ENCODE measurements at regions not wholly inside any gene's neighbourhood (a gene's known extent, or its start where the extent isn't known, plus 50 kb on each side); places are given as distances from the start of the nearest gene placed in this dataset.
"Not testable (repeated sequence)": the region's sequence is repeated elsewhere in the genome, so short reads cannot be mapped to it uniquely, and the experiment has no call there.

DNA sequence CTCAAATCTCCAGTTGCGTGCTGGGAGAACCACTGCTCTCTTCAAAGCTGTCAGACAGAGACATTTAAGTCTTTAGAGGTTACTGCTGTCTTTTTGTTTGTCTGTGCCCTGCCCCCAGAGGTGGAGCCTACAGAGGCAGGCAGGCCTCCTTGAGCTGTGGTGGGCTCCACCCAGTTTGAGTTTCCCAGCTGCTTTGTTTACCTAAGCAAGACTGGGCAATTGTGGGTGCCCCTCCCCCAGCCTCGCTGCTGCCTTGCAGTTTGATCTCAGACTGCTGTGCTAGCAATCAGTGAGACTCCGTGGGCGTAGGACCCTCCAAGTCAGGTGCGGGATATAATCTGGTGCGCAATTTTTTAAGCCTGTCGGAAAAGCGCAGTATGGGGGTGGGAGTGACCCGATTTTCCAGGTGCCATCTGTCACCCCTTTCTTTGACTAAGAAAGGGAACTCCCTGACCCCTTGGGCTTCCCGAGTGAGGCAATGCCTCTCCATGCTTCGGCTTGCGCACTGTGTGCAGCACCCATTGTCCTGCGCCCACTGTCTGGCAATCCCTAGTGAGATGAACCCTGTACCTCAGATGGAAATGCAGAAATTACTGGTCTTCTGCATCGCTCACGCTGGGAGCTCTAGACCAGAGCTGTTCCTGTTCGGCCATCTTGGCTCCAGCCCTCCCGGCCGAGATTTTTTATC lies 414.8 kb upstream of the SYNCRIP start:
- not testable (repeated sequence) for DNase-seq (ENCODE audit: low read depth in 2 of 2)

DNA sequence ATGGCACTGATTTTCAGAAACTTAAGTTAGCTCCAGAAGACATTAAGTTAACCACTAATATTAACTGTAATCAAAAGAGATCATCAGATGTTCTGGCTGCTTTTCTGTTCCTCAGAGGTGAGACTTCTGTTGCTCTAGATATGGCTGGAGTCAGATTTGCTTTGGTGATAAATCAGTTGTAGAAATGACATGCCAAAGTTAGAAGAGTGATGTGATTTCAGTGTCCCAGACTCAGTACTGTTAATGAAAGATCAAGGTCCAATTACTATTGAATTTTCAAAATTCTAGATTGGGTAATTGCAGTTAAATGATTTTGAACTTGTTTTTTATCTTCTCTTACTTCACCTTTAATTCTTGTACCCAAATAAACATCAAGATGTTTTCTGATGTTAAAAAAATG lies 402.4 kb upstream of the SYNCRIP start:
- DNase-seq (ENCODE audit: low read depth in 2 of 2): no peak

DNA sequence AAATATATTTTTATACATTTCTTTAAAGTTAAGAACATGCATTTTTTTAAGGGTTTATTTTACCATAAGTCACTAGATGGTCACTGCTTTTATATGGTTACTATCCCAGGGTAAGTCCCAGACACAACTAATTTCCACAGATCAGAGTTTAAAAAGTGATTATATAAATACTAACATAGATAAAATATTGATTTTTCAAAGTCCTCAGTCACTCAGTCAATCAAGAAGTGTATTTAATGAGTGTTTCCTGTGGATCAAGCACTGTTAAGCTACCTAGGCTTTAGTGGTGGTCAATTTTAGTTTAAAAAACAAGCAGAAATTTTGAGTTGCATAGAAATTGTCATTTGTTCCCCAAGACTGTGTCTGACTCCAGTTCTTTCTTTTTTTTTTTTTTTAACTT lies 399.5 kb upstream of the SYNCRIP start:
- DNase-seq (ENCODE audit: low read depth in 2 of 2): no peak

DNA sequence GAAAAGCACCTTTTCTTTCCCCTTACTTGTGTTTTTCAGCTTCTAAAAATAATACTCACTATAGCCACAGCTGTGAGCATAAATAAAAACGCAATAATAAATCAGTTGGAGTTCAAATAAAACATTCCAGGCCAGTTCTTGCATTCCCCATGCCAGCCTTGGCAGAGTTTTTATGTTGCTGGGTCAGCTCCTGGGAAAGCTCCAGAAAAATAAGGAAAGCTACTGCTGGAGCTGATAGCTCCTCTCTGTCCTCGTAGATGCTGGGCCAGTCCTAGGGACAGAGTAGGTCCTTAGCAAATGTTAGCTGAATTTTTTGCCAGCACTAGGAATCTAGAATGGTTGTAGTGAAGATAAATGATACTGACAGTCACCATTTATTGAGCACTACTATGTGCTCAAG lies 389.0 kb upstream of the SYNCRIP start:
- DNase-seq (ENCODE audit: low read depth in 2 of 2): no peak

DNA sequence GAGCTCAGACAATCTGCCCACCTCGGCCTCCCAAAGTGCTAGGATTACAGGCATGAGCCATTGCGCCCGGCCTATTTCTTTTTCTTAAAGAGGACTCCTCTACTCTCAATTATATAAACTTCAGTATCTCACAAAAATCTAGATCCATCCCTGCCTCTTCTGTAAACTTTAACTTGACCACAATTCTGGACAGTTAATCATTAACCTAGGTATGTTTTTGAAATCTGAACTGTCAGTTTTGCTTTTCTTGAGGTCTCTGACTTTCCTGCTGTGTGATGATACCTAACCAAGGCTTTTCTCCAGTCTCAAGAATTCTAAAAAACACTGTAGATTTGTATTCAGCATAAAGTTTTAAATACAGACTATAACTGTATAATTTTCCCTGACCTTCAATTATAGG lies 388.2 kb upstream of the SYNCRIP start:
- no peak for DNase-seq (ENCODE audit: low read depth in 2 of 2)

DNA sequence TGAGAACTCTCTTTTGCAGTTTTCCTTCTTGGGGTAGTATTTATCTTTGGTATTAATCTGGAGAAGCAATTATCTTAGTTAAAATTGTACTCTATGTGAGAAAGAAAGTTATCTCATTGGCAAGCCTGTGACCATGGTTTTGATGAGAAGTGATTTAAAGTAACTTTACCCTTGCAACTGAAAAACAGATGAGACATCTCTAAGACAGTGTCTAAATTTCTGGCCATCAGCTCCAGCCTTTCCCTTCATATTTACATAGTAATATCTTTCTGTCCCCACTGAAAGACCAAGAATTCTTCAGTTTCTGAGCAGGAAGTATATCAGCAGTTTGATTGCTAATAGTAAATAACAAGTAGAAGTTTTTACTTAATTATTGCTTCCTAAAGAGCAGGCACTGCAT lies 386.1 kb upstream of the SYNCRIP start:
- DNase-seq (ENCODE audit: low read depth in 2 of 2): no peak

DNA sequence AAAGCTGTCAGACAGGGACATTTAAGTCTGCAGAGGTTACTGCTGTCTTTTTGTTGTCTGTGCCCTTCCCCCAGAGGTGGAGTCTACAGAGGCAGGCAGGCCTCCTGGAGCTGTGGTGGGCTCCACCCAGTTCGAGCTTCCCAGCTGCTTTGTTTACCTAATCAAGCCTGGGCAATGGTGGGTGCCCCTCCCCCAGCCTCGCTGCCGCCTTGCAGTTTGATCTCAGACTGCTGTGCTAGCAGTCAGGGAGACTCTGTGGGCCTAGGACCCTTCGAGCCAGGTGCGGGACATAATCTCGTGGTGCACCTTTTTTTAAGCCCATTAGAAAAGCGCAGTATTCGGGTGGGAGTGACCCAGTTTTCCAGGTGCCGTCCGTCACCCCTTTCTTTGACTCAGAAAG lies 384.2 kb upstream of the SYNCRIP start:
- not testable (repeated sequence) for DNase-seq (ENCODE audit: low read depth in 2 of 2)

DNA sequence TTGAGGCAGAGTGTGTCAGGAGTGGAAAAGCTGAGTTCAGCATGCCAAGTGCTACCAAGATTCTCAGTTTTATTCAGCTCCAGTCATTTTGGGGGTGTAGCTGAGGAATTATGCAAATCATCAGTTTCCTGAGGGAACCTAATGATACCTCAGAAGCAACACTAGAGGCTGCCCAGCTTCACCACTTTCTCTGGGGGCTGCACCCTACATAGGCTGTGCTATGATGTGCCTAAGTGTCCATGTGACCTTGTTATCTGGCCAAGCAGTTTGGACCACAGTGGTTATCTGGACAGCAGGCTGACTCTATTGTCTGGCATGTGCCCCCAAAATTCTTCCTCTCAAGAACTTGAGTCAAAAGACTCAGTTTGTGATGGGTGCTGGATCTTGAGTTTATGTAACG lies 374.6 kb upstream of the SYNCRIP start:
- no peak for DNase-seq (ENCODE audit: low read depth in 2 of 2)

DNA sequence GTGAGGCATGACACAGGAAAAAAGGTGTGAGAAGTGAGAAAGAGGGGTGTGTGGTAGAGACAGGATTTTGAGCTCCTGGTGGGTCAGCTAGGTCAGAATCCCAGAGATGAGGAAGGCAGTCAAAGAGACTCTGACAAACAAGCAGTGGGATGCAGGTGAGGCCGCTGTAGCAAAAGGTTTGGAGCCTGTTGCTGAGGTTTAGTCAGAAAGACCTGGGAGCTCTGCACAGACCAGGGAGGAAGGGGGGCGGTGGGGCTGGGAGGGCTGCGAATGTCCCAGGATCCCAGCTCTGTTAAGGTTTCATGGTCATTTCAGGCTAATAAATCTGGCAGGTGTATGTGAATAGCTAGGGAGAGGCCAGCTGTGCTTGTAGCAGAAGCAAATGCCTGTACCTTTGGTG lies 373.9 kb upstream of the SYNCRIP start:
- DNase-seq (ENCODE audit: low read depth in 2 of 2): no peak

DNA sequence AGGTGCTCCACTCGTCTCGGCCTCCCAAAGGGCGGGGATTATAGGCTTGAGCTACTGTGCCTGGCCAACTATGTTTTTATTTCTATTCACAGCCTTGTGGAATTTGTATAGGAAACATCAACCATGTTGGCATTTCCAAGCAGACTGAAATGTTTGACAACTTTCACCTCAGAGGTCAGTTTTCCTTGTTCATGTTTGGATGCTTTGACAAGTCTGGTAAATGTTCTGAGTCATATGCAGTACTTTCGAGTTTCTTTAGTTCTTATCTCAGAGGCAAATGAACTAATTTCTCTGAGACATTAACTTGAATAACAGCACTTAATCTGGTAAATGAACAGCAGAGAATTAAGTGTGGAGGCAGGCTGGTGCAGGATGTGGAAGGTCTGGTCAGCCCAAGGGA lies 373.4 kb upstream of the SYNCRIP start:
- DNase-seq (ENCODE audit: low read depth in 2 of 2): no peak

DNA sequence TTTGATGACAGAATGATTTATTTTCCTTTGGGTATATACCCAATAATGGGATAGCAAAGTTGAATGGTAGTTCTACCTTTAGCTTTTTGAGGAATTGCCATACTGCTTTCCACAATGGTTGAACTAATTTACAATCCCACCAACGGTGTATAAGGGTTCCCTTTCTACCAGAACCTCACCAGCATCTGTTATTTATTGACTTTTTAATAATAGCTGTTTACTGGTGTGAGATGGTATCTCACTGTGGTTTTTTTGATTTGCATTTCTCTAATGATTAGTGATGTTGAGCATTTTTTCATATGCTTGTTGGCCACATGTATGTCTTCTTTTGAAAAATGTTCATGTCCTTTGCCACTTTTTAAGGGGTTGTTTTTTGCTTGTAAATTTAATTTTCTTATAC lies 370.3 kb upstream of the SYNCRIP start:
- DNase-seq (ENCODE audit: low read depth in 2 of 2): not testable (repeated sequence)

DNA sequence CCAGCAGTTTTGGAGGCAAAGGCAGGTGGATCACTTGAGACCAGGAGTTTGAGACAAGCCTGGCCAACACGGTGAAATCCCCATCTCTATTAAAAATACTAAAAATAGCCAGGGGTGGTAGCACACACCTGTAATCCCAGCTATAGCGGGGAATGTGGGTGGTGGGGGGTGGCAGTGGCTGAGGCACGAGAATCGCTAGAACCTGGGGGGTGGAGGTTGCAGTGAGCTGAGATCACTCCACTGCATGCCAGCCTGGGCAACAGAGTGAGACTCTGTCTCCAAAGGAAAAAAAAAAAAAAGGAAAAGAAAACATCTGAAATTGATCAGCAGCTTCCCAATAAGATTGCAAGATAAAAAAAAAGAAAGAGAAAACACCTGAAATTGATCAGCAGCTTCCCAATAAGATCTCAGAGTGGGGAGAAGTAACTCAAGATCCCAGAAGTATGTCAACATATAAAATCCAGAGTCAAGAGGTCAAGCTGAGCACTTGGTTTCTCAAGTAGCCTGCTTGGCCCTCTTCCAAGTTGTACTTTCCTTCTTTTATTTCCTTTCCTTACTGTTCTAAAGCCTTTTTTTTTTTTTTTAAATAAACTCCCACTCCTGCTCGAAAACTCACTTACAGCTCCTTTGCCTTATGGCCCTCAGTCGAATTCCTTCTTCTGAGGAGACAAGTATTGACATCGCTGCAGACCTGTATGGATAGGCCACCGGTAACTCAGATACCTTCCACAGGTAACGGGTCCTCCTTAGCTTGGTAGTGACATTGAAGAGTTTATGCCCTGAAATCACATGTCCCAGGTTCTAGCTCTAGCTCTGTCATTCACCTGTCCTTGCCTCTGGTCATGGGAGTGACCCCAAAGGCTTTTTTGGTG lies 368.5 kb upstream of the SYNCRIP start:
- DNase-seq (ENCODE audit: low read depth in 2 of 2): no peak

DNA sequence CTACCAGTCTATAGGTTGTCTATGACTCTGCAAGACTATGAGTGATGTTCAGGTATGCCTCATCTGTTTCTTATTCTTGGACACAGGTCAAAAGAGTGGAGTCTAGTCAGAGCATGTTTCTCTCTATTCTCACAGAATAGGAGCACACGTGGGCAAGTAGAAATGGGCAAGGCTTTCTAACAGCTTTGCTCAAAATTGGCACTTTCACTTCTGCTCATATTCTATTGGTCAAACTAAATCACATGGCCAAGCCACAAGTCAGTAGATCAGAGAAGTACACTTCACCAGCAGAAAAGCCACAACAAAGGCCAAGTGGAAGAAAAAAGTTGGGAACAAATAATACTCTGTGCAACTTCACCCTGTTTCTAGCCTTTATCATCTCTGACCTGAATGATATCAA lies 354.5 kb upstream of the SYNCRIP start:
- no peak for DNase-seq (ENCODE audit: low read depth in 2 of 2)

DNA sequence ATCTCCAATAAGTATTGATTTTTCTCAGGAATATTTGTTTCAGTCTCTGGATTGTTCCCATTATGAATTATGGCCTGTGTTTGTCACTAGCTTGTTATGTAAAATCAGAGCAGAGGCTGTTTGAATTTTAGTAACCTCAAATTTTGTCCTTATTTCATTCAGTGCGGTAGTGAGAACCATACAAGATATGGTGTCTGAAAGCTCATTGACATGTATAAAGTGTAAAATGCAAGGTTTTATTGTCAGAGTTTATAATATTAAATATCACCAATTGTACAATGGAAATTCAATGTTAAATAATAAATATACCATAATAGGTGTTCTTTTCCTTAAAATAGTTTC lies 353.3 kb upstream of the SYNCRIP start:
- DNase-seq (ENCODE audit: low read depth in 2 of 2): no peak

DNA sequence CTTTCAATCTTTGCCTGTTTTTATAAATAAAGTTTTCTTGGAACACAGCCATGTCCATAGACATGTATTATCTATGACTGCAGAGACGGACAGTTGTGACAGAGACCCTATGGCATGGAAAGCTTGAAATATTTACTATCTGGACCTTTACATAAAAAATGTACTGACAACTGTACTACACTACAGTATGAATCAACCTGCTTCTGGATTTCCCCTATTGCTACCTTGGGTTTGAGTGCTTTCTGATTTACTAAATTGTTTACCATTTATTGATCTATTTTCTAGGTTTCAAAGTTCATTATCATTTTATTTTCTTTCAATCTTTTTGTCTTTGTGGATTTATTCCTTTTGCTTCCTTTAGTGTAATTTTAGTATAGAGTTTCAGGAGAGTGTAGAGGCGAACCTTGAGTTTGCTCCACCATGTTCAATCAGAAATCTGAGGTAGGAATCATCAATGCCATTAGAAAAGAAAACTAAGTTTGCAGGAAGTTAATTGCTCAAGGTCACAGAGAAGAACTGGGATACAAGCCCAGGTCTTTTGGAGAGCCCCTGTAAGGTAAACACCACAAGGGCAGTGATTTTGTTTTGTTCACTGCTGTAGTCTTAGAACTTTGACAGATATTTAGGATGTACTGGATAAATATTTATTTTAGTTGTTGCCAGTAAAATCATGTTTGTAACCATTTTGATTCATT lies 352.8 kb upstream of the SYNCRIP start:
- no peak for DNase-seq (ENCODE audit: low read depth in 2 of 2)

DNA sequence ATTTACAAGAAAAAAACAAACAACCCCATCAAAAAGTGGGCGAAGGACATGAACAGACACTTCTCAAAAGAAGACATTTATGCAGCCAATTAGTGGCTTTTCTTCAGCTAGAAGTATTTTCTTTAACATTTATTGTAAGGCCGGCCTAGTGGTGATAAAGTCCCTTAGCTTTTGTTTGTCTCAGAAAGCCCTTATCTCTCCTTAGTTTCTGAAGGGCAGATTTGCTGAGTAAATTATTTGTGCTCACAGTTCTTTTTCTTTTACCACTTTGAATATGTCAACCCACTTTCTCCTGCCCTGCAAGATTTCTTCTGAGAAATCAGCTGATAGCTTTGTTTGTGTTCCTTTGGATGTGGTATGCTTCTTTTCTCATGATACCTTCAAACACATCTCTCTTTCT lies 344.0 kb upstream of the SYNCRIP start:
- no peak for DNase-seq (ENCODE audit: low read depth in 2 of 2)

DNA sequence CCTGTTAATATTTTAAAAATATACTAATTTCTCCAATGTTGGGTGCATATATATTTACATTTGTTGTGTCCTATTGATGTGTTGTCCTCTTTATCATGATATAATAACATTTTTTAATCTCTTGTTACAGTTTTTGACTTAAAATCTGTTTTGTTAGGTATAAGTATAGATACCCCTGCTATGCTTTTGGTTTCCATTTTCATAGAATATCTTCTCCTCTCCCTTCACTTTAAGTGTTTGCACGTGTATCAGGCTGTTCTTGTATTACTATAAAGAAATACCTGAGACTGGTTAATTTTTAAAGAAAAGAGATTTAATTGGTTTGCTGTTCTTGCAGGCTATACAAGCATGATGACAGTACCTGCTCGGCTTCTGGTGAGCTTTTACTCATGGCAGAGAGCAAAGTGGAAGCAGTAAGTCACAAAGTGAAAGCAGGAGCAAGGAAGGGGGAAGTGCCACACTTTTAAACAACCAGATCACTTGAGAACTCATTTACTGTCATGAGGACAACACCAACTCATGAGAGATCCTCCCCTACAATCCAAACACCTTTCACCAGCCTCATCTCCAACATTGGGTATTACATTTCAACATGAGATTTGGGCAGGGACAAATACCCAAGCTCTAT lies 340.5 kb upstream of the SYNCRIP start:
- DNase-seq (ENCODE audit: low read depth in 2 of 2): no peak

DNA sequence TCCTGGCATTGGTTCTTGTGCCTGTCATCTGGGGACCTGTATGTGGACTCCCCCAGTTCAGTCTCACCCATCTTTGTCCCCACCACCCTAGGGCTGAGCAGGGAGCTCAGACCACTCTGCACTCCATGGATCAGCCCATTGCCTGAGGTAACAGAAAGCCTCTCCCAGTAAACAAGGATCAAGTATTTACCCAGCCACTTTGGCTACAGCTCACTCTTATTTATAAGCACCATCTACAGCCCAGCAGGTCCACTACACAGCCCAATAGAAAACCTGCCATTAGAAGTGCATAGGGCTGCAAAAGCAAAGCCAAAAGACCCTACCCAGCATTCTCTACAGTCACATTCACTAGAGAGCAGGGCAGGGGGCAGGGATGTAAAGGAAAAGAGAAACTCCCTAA lies 335.0 kb upstream of the SYNCRIP start:
- no peak for DNase-seq (ENCODE audit: low read depth in 2 of 2)

DNA sequence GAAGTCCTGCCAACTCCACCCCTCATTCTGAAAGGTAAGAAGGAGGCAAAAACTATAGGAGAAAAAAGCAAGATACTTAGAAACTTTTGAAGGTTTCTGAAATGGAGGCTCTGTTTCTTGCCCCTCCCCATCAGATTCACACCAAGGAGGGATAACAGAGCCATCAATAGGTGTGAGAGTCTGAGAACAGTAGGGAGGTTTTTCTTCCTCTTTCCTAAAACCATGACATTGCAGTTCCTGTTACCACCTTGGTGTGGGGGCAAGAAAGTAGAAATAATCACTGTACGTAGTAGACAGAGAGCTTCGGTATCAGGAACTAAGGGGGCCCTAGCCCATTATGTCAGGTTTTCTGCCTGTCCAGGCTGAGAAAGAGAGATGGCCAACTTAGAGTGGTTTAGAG lies 333.3 kb upstream of the SYNCRIP start:
- no peak for DNase-seq (ENCODE audit: low read depth in 2 of 2)

DNA sequence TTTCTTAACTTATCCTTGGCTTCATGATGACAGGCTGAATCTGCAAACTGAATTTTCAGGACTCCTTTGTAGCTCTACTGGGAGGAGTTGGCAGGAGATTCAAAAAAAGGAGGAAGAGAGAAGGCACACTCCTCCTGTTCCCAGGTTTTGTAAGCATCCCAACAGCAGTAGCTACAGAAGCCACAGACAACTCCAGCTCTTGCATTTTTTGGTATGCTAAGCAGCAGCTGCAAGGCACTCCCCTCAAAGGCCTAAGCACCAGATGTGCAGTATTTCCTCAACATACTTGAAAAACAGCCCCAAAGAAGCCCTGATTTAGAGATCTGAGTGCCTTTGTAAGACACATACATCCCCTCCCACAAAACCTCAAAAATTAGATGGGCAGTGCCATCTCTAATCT lies 328.6 kb upstream of the SYNCRIP start:
- no peak for DNase-seq (ENCODE audit: low read depth in 2 of 2)

DNA sequence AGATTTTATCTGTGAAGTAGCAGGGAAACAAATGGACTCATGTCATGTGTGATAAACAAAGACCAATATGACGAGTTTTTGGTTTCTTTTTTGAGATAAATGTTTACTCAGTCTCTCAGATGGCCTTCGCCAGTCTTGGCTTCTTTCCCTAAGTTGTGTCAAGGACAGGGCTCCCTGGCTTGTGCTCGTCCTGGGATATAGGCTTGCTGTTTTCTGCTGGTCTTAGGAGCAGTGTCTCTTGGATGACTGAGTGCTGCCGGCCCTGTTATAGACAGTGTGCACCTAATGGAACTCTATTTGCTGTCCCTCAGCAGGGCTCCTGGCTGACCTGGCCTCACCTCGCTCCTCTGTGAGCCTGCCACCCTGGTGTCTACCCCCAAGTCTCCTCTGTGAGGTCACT lies 324.1 kb upstream of the SYNCRIP start:
- no peak for DNase-seq (ENCODE audit: low read depth in 2 of 2)

DNA sequence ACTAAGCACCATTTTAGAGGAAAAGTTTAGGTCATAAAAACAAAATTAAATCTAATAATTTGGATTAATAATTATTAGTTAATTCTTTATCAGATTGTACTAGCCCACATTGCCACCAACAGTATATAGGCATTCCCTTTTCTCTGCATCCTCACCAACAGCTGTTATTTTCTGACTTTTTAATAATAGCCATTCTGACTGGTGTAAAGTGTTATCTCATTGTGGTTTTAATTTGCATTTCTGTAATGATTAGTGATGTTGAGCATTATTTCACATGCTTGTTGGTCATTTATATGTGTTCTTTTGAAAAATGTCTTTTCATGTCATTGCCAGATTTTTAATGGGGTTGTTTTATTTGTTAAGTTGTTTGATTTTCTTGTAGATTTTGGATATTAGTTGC lies 319.1 kb upstream of the SYNCRIP start:
- no peak for DNase-seq (ENCODE audit: low read depth in 2 of 2)

DNA sequence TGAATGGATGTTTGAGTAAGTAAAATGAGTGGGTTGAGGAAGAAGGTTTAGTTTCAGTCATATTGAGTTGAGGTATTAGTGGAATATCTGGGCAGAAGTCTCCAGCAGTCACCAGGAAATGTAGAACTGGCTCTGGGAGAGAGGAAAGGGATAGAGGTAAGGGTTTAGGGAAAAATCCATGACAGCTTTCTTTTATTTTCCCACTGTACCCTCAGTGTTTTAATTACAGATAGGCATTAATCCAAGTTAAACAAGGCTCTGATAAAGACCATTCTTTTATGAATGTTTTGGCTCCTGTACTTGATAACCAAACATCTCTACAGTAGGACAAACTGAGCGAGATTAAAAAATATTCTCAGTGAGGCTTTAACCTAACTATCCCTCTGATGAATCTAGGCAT lies 318.4 kb upstream of the SYNCRIP start:
- DNase-seq (ENCODE audit: low read depth in 2 of 2): no peak

Measured in stimulated activated CD4-positive, alpha-beta T cell treated with anti-CD3 and anti-CD28 coated beads, Interleukin-4, amount 100 ng/mL, for 48 hours (primary cell).